GM19025 (cell line): ENCODE measurements at regions not wholly inside any gene's neighbourhood (a gene's known extent, or its start where the extent isn't known, plus 50 kb on each side); places are given as distances from the start of the nearest gene placed in this dataset.
"Not testable (repeated sequence)": the region's sequence is repeated elsewhere in the genome, so short reads cannot be mapped to it uniquely, and the experiment has no call there.

Source experiments
- ATAC-seq: cut with Tn5 transposase; IDR thresholded peaks from one replicate; pipeline ENCODE4 v1.9.1; 2021; ENCODE audit warnings: mild to moderate bottlenecking, low read depth, moderate library complexity; ENCODE audit not compliant: unreplicated experiment

GRCh38 chrX:44785652-44786051 lies 58.2 kb upstream of the DUSP21 start:
- ATAC-seq = no peak

- no peak for ATAC-seq
Observed at GRCh38 chrX:44784241-44784640, 59.6 kb upstream of the DUSP21 start.

- ATAC-seq = no peak
Observed at GRCh38 chrX:44778254-44778653, 65.6 kb upstream of the DUSP21 start.

GRCh38 chrX:44775726-44776125 lies 68.1 kb upstream of the DUSP21 start:
- ATAC-seq = no peak

- ATAC-seq = not testable (repeated sequence)
Observed at GRCh38 chrX:44774066-44774465, 69.8 kb upstream of the DUSP21 start.

- no peak for ATAC-seq
Observed at GRCh38 chrX:44770121-44770520, 73.7 kb upstream of the DUSP21 start.

- no peak for ATAC-seq
Observed at GRCh38 chrX:44767308-44767707, 76.5 kb upstream of the DUSP21 start.

GRCh38 chrX:44765556-44765955 lies 78.3 kb upstream of the DUSP21 start:
- no peak for ATAC-seq

- ATAC-seq = no peak
Observed at GRCh38 chrX:44747969-44748368, 95.9 kb upstream of the DUSP21 start.

- ATAC-seq = no peak
Observed at GRCh38 chrX:44747317-44747716, 96.5 kb upstream of the DUSP21 start.

GRCh38 chrX:44744799-44745198 lies 99.0 kb upstream of the DUSP21 start:
- ATAC-seq = no peak

- no peak for ATAC-seq
Observed at GRCh38 chrX:44742480-44743155, 101.2 kb upstream of the DUSP21 start.

- ATAC-seq = not testable (repeated sequence)
Observed at GRCh38 chrX:44741859-44742258, 102.0 kb upstream of the DUSP21 start.

- ATAC-seq = not testable (repeated sequence)
Observed at GRCh38 chrX:44741458-44741857, 102.4 kb upstream of the DUSP21 start.

GRCh38 chrX:44735498-44735897 lies 108.3 kb upstream of the DUSP21 start:
- no peak for ATAC-seq

GRCh38 chrX:44733931-44734330 lies 109.9 kb upstream of the DUSP21 start:
- ATAC-seq = no peak

- ATAC-seq = no peak
Observed at GRCh38 chrX:44731160-44731559, 112.7 kb upstream of the DUSP21 start.

GRCh38 chrX:44723426-44723825 lies 120.4 kb upstream of the DUSP21 start:
- ATAC-seq = no peak

- no peak for ATAC-seq
Observed at GRCh38 chrX:44708470-44708869, 135.4 kb upstream of the DUSP21 start.

GRCh38 chrX:44705817-44706551 lies 137.8 kb upstream of the DUSP21 start:
- ATAC-seq = no peak

GRCh38 chrX:44698357-44698756 lies 145.5 kb upstream of the DUSP21 start:
- ATAC-seq = no peak

GRCh38 chrX:44693255-44693654 lies 150.6 kb upstream of the DUSP21 start:
- no peak for ATAC-seq
